ENCODE measurements at regions not wholly inside any gene's neighbourhood (a gene's known extent, or its start where the extent isn't known, plus 50 kb on each side); places are given as distances from the start of the nearest gene placed in this dataset.

GRCh38 chr7:88460650-88461049 lies 154.0 kb upstream of the STEAP4 start:
- H3K36me3 ChIP-seq (ENCODE audit: insufficient read depth): no peaks in the 10 kb centered on the region
- H3K27ac ChIP-seq (ENCODE audit: low read depth): no peak overlapping the region
- DNase-seq (ENCODE audit: extremely low spot score): no peak
- no peak overlapping the region for H3K4me3 ChIP-seq (ENCODE audit: low read depth, low read length)
- no peaks in the 10 kb centered on the region for H3K4me1 ChIP-seq (ENCODE audit: insufficient read depth)

- DNase-seq (ENCODE audit: extremely low spot score): no peak
- Histone ChIP-seq H3K4me1 (ENCODE audit: insufficient read depth) (no peaks in the 10 kb centered on the region), H3K27ac (ENCODE audit: low read depth) (peak overlapping the region; percentile 18), H3K4me3 (ENCODE audit: low read depth, low read length) (no peak overlapping the region), H3K36me3 (ENCODE audit: insufficient read depth) (no peaks in the 10 kb centered on the region)
Observed at GRCh38 chr7:88458946-88459345, 152.3 kb upstream of the STEAP4 start.

GRCh38 chr7:88458279-88458678 lies 151.6 kb upstream of the STEAP4 start:
- Histone ChIP-seq H3K36me3 (ENCODE audit: insufficient read depth) (no peaks in the 10 kb centered on the region), H3K27ac (ENCODE audit: low read depth) (no peak overlapping the region), H3K4me1 (ENCODE audit: insufficient read depth) (no peaks in the 10 kb centered on the region), H3K4me3 (ENCODE audit: low read depth, low read length) (no peak overlapping the region)
- no peak for DNase-seq (ENCODE audit: extremely low spot score)

GRCh38 chr7:88457320-88457719 lies 150.6 kb upstream of the STEAP4 start:
- WGBS: 95% methylated on average over 1 of the region's 1 CpG
- no peak overlapping the region for H3K4me3 ChIP-seq (ENCODE audit: low read depth, low read length)

GRCh38 chr7:88456490-88456889 lies 149.8 kb upstream of the STEAP4 start:
- no peak overlapping the region for H3K27ac ChIP-seq (ENCODE audit: low read depth)
- no peak for DNase-seq (ENCODE audit: extremely low spot score)
- no peaks in the 10 kb centered on the region for H3K4me1 ChIP-seq (ENCODE audit: insufficient read depth)
- 36% methylated on average over 1 of the region's 1 CpG for WGBS
- H3K36me3 ChIP-seq (ENCODE audit: insufficient read depth): no peaks in the 10 kb centered on the region
- no peak overlapping the region for H3K4me3 ChIP-seq (ENCODE audit: low read depth, low read length)

More at GRCh38 chr7:88457320-88457719, 150.6 kb upstream of the STEAP4 start:
- Histone ChIP-seq H3K27ac (ENCODE audit: low read depth) (no peak overlapping the region), H3K4me1 (ENCODE audit: insufficient read depth) (no peaks in the 10 kb centered on the region), H3K36me3 (ENCODE audit: insufficient read depth) (no peaks in the 10 kb centered on the region)
- DNase-seq (ENCODE audit: extremely low spot score): no peak

- DNase-seq (ENCODE audit: extremely low spot score): no peak
- Histone ChIP-seq H3K27ac (ENCODE audit: low read depth) (no peak overlapping the region), H3K4me3 (ENCODE audit: low read depth, low read length) (no peak overlapping the region), H3K36me3 (ENCODE audit: insufficient read depth) (no peaks in the 10 kb centered on the region), H3K4me1 (ENCODE audit: insufficient read depth) (no peaks in the 10 kb centered on the region)
- WGBS: 79% methylated on average over 1 of the region's 1 CpG
Observed at GRCh38 chr7:88455696-88456095, 149.0 kb upstream of the STEAP4 start.

GRCh38 chr7:88452646-88453045 lies 146.0 kb upstream of the STEAP4 start:
- 86% methylated on average over 3 of the region's 3 CpGs for WGBS
- Histone ChIP-seq H3K36me3 (ENCODE audit: insufficient read depth) (no peaks in the 10 kb centered on the region), H3K4me1 (ENCODE audit: insufficient read depth) (no peaks in the 10 kb centered on the region), H3K27ac (ENCODE audit: low read depth) (no peak overlapping the region), H3K4me3 (ENCODE audit: low read depth, low read length) (no peak overlapping the region)
- no peak for DNase-seq (ENCODE audit: extremely low spot score)

- Histone ChIP-seq H3K36me3 (ENCODE audit: insufficient read depth) (no peaks in the 10 kb centered on the region), H3K4me1 (ENCODE audit: insufficient read depth) (no peaks in the 10 kb centered on the region), H3K4me3 (ENCODE audit: low read depth, low read length) (no peak overlapping the region), H3K27ac (ENCODE audit: low read depth) (no peak overlapping the region)
- 92% methylated on average over 1 of the region's 1 CpG for WGBS
- DNase-seq (ENCODE audit: extremely low spot score): no peak
Observed at GRCh38 chr7:88450874-88451273, 144.2 kb upstream of the STEAP4 start.

GRCh38 chr7:88449410-88449809 lies 142.7 kb upstream of the STEAP4 start:
- H3K4me3 ChIP-seq (ENCODE audit: low read depth, low read length): no peak overlapping the region
- H3K27ac ChIP-seq (ENCODE audit: low read depth): no peak overlapping the region
- no peaks in the 10 kb centered on the region for H3K4me1 ChIP-seq (ENCODE audit: insufficient read depth)
- WGBS: 88% methylated on average over 1 of the region's 1 CpG
- DNase-seq (ENCODE audit: extremely low spot score): no peak
- no peaks in the 10 kb centered on the region for H3K36me3 ChIP-seq (ENCODE audit: insufficient read depth)

- WGBS: 56% methylated on average over 1 of the region's 1 CpG
- Histone ChIP-seq H3K36me3 (ENCODE audit: insufficient read depth) (no peaks in the 10 kb centered on the region), H3K4me1 (ENCODE audit: insufficient read depth) (no peaks in the 10 kb centered on the region), H3K27ac (ENCODE audit: low read depth) (no peak overlapping the region), H3K4me3 (ENCODE audit: low read depth, low read length) (no peak overlapping the region)
- DNase-seq (ENCODE audit: extremely low spot score): no peak
Observed at GRCh38 chr7:88442413-88442812, 135.7 kb upstream of the STEAP4 start.

GRCh38 chr7:88437132-88437531 lies 130.4 kb upstream of the STEAP4 start:
- H3K27ac ChIP-seq (ENCODE audit: low read depth): no peak overlapping the region
- H3K36me3 ChIP-seq (ENCODE audit: insufficient read depth): no peaks in the 10 kb centered on the region
- no peaks in the 10 kb centered on the region for H3K4me1 ChIP-seq (ENCODE audit: insufficient read depth)
- DNase-seq (ENCODE audit: extremely low spot score): no peak
- no peak overlapping the region for H3K4me3 ChIP-seq (ENCODE audit: low read depth, low read length)

- H3K4me3 ChIP-seq (ENCODE audit: low read depth, low read length): no peak overlapping the region
- WGBS: 59% methylated on average over 2 of the region's 2 CpGs
- peak; percentile 6 for DNase-seq (ENCODE audit: extremely low spot score)
- no peaks in the 10 kb centered on the region for H3K36me3 ChIP-seq (ENCODE audit: insufficient read depth)
- H3K27ac ChIP-seq (ENCODE audit: low read depth): no peak overlapping the region
- H3K4me1 ChIP-seq (ENCODE audit: insufficient read depth): no peaks in the 10 kb centered on the region
Observed at GRCh38 chr7:88432301-88432700, 125.6 kb upstream of the STEAP4 start.

GRCh38 chr7:88431882-88432281 lies 125.2 kb upstream of the STEAP4 start:
- WGBS: 80% methylated on average over 4 of the region's 4 CpGs
- Histone ChIP-seq H3K4me3 (ENCODE audit: low read depth, low read length) (no peak overlapping the region), H3K27ac (ENCODE audit: low read depth) (no peak overlapping the region), H3K36me3 (ENCODE audit: insufficient read depth) (no peaks in the 10 kb centered on the region), H3K4me1 (ENCODE audit: insufficient read depth) (no peaks in the 10 kb centered on the region)
- DNase-seq (ENCODE audit: extremely low spot score): no peak

GRCh38 chr7:88429382-88429781 lies 122.7 kb upstream of the STEAP4 start:
- H3K36me3 ChIP-seq (ENCODE audit: insufficient read depth): no peaks in the 10 kb centered on the region
- no peak for DNase-seq (ENCODE audit: extremely low spot score)
- no peaks in the 10 kb centered on the region for H3K4me1 ChIP-seq (ENCODE audit: insufficient read depth)
- no peak overlapping the region for H3K27ac ChIP-seq (ENCODE audit: low read depth)
- WGBS: 87% methylated on average over 2 of the region's 2 CpGs
- no peak overlapping the region for H3K4me3 ChIP-seq (ENCODE audit: low read depth, low read length)

GRCh38 chr7:88402529-88402928 lies 95.8 kb upstream of the STEAP4 start:
- no peak for DNase-seq (ENCODE audit: extremely low spot score)
- no peak overlapping the region for H3K4me3 ChIP-seq (ENCODE audit: low read depth, low read length)
- H3K36me3 ChIP-seq (ENCODE audit: insufficient read depth): no peaks in the 10 kb centered on the region
- no peak overlapping the region for H3K27ac ChIP-seq (ENCODE audit: low read depth)
- 92% methylated on average over 5 of the region's 5 CpGs for WGBS
- no peaks in the 10 kb centered on the region for H3K4me1 ChIP-seq (ENCODE audit: insufficient read depth)

Measured in urinary bladder (tissue), 3 donors.